Keratinocyte (primary cell): ENCODE measurements at regions not wholly inside any gene's neighbourhood (a gene's known extent, or its start where the extent isn't known, plus 50 kb on each side); places are given as distances from the start of the nearest gene placed in this dataset.

ENCODE experiments used
- DNase-seq: peaks from one replicate; pipeline ENCODE4 v3.0.0-alpha.2; 2011; ENCODE audit warnings: low read depth, missing footprints, low spot score
- FAIRE-seq: peaks from 2 replicates; lab custom pipeline; 2011; peaks lifted over from hg19 to GRCh38; lab: Jason Lieb, UNC
- H2AFZ ChIP-seq: 2 replicates; pipeline ENCODE4 v1.6.0; 2012; ENCODE audit warnings: low read length, control low read depth, inconsistent platforms; ENCODE audit not compliant: control insufficient read depth
- H3K27ac ChIP-seq: 2 replicates; pipeline ENCODE4 v1.5.1; 2011; ENCODE audit warnings: low read length; ENCODE audit not compliant: control insufficient read depth, insufficient read depth
- H3K27me3 ChIP-seq: 3 replicates; pipeline ENCODE4 v1.6.0; 2011; ENCODE audit warnings: low read length; ENCODE audit not compliant: control insufficient read depth, insufficient read depth; ENCODE audit errors: extremely low read depth
- H3K36me3 ChIP-seq, 2 experiments: 2 replicates in 1 of 2; 3 replicates in 1 of 2; pipeline ENCODE4 v1.5.1; 2011; ENCODE audit warnings: low read length in 2 of 2, mild to moderate bottlenecking in 1 of 2; ENCODE audit not compliant: control insufficient read depth in 2 of 2, insufficient read depth in 2 of 2; ENCODE audit errors: extremely low read depth in 1 of 2
- H3K4me1 ChIP-seq: 3 replicates; pipeline ENCODE4 v1.5.1; 2011; ENCODE audit warnings: low read length; ENCODE audit not compliant: control insufficient read depth, insufficient read depth; ENCODE audit errors: extremely low read depth
- H3K4me2 ChIP-seq: 3 replicates; pipeline ENCODE4 v1.6.0; 2011; ENCODE audit warnings: low read depth, low read length; ENCODE audit not compliant: control insufficient read depth, insufficient read depth; ENCODE audit errors: extremely low read depth
- H3K4me3 ChIP-seq, 3 experiments: fragments of 200-600 bp in 1 of 3; sonication (generic) in 1 of 3; 2 replicates in 2 of 3; 3 replicates in 1 of 3; pipeline ENCODE4 v1.5.1; 2011 to 2016; ENCODE audit warnings: low read length in 3 of 3, mild to moderate bottlenecking in 3 of 3, control low read depth in 2 of 3, inconsistent platforms in 1 of 3, low read depth in 1 of 3, mixed read lengths in 1 of 3, mixed run types in 1 of 3, moderate library complexity in 1 of 3; ENCODE audit not compliant: control insufficient read depth in 2 of 3, insufficient read depth in 2 of 3; ENCODE audit errors: extremely low read depth in 1 of 3
- H3K79me2 ChIP-seq: 2 replicates; pipeline ENCODE4 v1.6.0; 2012; ENCODE audit warnings: low read length; ENCODE audit not compliant: control insufficient read depth, insufficient read depth
- H3K9ac ChIP-seq: 3 replicates; pipeline ENCODE4 v1.6.0; 2011; ENCODE audit warnings: low read length; ENCODE audit not compliant: control insufficient read depth, insufficient read depth; ENCODE audit errors: extremely low read depth
- H3K9me1 ChIP-seq: 3 replicates; pipeline ENCODE4 v1.6.0; 2011; ENCODE audit warnings: low read length; ENCODE audit not compliant: control insufficient read depth, insufficient read depth; ENCODE audit errors: extremely low read depth
- H3K9me3 ChIP-seq: 2 replicates; pipeline ENCODE4 v1.5.1; 2012; ENCODE audit warnings: low read depth, low read length; ENCODE audit not compliant: control insufficient read depth
- H4K20me1 ChIP-seq: 3 replicates; pipeline ENCODE4 v1.6.0; 2011; ENCODE audit warnings: low read length; ENCODE audit not compliant: control insufficient read depth, insufficient read depth; ENCODE audit errors: extremely low read depth
- EZH2 ChIP-seq: IDR thresholded peaks from one replicate; pipeline ENCODE4 v1.6.1; 2012; ENCODE audit warnings: inconsistent platforms, mild to moderate bottlenecking, low read length, moderate library complexity
- dilution Hi-C: fragments of 300-500 bp; cut with MboI; formaldehyde crosslinking; loops from one replicate; pipeline ENCODE4 v1.7.0; 2020; ENCODE audit warnings: low sequenced_read_pairs; ENCODE audit not compliant: extremely low pct_ligation_motif_present
- TF ChIP-seq, protein P1 (sequence below), 3 experiments: IDR thresholded peaks in 1 of 3; conservative IDR thresholded peaks in 1 of 3; optimal IDR thresholded peaks in 1 of 3; 2 replicates in 2 of 3; 3 replicates in 1 of 3; pipeline versions ENCODE3 to v1.5.1; 2011; ENCODE audit warnings: low read length in 3 of 3, mild to moderate bottlenecking in 3 of 3, moderate library complexity in 2 of 3, control low read depth in 1 of 3, inconsistent platforms in 1 of 3; ENCODE audit not compliant: insufficient read depth in 2 of 3; ENCODE audit errors: extremely low read depth in 1 of 3

DNA sequence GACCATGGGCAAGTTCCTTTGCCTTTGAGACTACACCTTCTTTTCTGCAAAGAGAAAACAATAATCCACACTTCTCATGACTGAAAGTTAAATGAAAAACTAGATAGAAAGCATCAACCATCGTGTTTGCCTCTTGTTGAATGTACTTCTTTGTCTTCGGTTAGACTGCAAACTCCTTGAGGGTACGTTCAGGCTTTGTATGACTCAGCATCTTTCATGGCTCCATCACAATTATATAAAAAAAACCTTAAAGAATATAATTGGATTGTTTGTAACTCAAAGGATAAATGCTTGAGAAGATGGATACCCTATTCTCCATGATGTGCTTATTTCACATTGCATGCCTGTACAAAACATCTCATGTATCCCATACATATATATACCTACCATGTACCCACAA, 439.2 kb downstream of the MAFB start:
- dilution Hi-C loops, result no loop called here
- no peaks in the 10 kb centered on the region for H3K79me2 ChIP-seq
- H4K20me1 ChIP-seq, result no peaks in the 10 kb centered on the region
- no peak overlapping the region for H3K27ac ChIP-seq
- no peak overlapping the region for H3K4me3 ChIP-seq
- no peak overlapping the region for H2AFZ ChIP-seq
- FAIRE-seq (no peak), DNase-seq (no peak)
- TF ChIP-seq, protein P1, sequence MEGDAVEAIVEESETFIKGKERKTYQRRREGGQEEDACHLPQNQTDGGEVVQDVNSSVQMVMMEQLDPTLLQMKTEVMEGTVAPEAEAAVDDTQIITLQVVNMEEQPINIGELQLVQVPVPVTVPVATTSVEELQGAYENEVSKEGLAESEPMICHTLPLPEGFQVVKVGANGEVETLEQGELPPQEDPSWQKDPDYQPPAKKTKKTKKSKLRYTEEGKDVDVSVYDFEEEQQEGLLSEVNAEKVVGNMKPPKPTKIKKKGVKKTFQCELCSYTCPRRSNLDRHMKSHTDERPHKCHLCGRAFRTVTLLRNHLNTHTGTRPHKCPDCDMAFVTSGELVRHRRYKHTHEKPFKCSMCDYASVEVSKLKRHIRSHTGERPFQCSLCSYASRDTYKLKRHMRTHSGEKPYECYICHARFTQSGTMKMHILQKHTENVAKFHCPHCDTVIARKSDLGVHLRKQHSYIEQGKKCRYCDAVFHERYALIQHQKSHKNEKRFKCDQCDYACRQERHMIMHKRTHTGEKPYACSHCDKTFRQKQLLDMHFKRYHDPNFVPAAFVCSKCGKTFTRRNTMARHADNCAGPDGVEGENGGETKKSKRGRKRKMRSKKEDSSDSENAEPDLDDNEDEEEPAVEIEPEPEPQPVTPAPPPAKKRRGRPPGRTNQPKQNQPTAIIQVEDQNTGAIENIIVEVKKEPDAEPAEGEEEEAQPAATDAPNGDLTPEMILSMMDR (optimal IDR thresholded peaks at IDR 0.05 in 1 of 3, IDR thresholded peaks at IDR 0.05 in 1 of 3, conservative IDR thresholded peaks at IDR 0.05 in 1 of 3; ENCODE audit: extremely low read depth in 1 of 3, insufficient read depth in 2 of 3, low read length in 3 of 3), result no peak
- TF ChIP-seq EZH2, result no peak
- H3K9me1 ChIP-seq, result no peaks in the 10 kb centered on the region
- no peak overlapping the region for H3K4me2 ChIP-seq
- no peak overlapping the region for H3K9ac ChIP-seq
- H3K4me1 ChIP-seq, result no peaks in the 10 kb centered on the region
- no peaks in the 10 kb centered on the region for H3K27me3 ChIP-seq
- no peaks in the 10 kb centered on the region for H3K36me3 ChIP-seq
- H3K9me3 ChIP-seq, result no peaks in the 10 kb centered on the region

DNA sequence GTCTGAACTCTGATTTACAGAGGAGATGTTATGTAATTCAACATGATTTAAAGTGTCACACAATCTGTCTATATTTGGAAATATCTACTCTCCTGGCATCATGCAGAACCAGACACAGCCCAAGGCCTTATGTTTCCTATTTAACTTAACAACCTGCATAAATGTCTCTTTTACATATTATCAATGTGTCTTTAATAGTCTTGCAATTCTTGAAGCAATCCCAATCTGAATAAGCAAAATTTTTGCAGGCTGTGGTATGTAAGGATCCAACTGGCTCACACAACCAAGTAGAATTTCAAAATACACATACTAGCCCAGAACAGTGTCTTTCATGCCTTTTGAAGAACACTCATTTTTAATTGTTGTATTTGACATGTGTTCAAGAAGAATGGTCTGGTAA, 443.2 kb downstream of the MAFB start:
- Histone ChIP-seq H3K9ac (no peak overlapping the region), H2AFZ (no peak overlapping the region), H4K20me1 (no peaks in the 10 kb centered on the region), H3K27ac (no peak overlapping the region), H3K27me3 (no peaks in the 10 kb centered on the region), H3K9me1 (no peaks in the 10 kb centered on the region), H3K9me3 (no peaks in the 10 kb centered on the region), H3K4me2 (no peak overlapping the region), H3K36me3 (no peaks in the 10 kb centered on the region), H3K79me2 (no peaks in the 10 kb centered on the region), H3K4me3 (no peak overlapping the region), H3K4me1 (no peaks in the 10 kb centered on the region)
- dilution Hi-C loops, result no loop called here
- FAIRE-seq, result no peak
- no peak for TF ChIP-seq EZH2
- TF ChIP-seq, protein P1 (optimal IDR thresholded peaks at IDR 0.05 in 1 of 3, IDR thresholded peaks at IDR 0.05 in 1 of 3, conservative IDR thresholded peaks at IDR 0.05 in 1 of 3; ENCODE audit: extremely low read depth in 1 of 3, insufficient read depth in 2 of 3, low read length in 3 of 3), result no peak
- no peak for DNase-seq
